Activated B cell treated with CpG ODN at 0.5 μM for 24 hours (primary cell): ENCODE measurements at regions not wholly inside any gene's neighbourhood (a gene's known extent, or its start where the extent isn't known, plus 50 kb on each side); places are given as distances from the start of the nearest gene placed in this dataset.

Experiments used
- ATAC-seq: fragments of 200-7000 bp; cut with Tn5 transposase; one replicate; pipeline ENCODE4 v1.10.0; 2021; ENCODE audit warnings: low read depth, mild to moderate bottlenecking, moderate library complexity
- CTCF ChIA-PET: fragments of 350-600 bp; sonication (Branson Sonifier 250); formaldehyde crosslinking; loops from one replicate; lab custom pipeline; 2021; ENCODE audit warnings: antibody characterized with exemption; lab: Charles Lee
- POLR2A ChIA-PET: fragments of 350-600 bp; sonication (Branson Sonifier 250); formaldehyde crosslinking; loops from one replicate; lab custom pipeline; 2021; ENCODE audit warnings: antibody characterized with exemption; lab: Charles Lee
- DNase-seq: peaks from one replicate; pipeline ENCODE4 v3.0.0; 2022
- H3K27ac Mint-ChIP-seq: one replicate; pipeline ENCODE4 v1.8.0; 2020; ENCODE audit warnings: mixed read lengths
- H3K27me3 Mint-ChIP-seq: one replicate; pipeline ENCODE4 v1.8.0; 2021; ENCODE audit warnings: mixed read lengths
- H3K36me3 Mint-ChIP-seq: one replicate; pipeline ENCODE4 v1.8.0; 2021; ENCODE audit warnings: low read depth, mixed read lengths
- H3K4me1 Mint-ChIP-seq: one replicate; pipeline ENCODE4 v1.8.0; 2021; ENCODE audit warnings: mixed read lengths
- H3K4me3 Mint-ChIP-seq: one replicate; pipeline ENCODE4 v1.8.0; 2020; ENCODE audit warnings: mild to moderate bottlenecking, mixed read lengths
- H3K9me3 Mint-ChIP-seq: one replicate; pipeline ENCODE4 v1.8.0; 2020; ENCODE audit warnings: mixed read lengths
- intact Hi-C: fragments of 100-400 bp; cut with micrococcal nuclease; formaldehyde crosslinking; loops from one replicate; pipeline ENCODE4 v1.15.1; 2024
- TF ChIP-seq, protein P1 (sequence below): fragments of 200-600 bp; IDR thresholded peaks from one replicate; pipeline ENCODE4 v1.8.0; 2022; ENCODE audit warnings: antibody characterized with exemption, mild to moderate bottlenecking

DNA sequence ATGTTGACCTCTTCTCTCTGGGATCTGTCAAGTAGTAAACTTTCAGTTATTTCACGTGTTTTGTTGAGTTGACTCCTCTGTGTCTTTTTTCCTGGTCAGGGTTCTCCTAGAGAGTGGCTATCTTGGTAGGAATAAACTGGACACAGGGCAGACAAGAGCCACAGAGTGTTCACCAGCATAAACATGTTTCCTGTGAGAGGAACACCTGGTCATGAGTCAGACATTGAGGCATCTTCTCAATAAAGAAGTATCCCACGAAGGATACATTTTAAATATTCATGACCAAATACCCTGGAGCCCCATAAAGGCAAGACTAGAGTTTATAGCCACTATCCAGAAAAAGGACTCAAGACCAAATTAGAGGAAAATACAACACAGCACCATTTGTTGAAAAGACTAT is 269.7 kb upstream of the ZNF521 start:
- H3K4me3 Mint-ChIP-seq = no peak overlapping the region
- ChIA-PET CTCF (no interaction called here), POLR2A (no interaction called here)
- no peaks in the 10 kb centered on the region for H3K36me3 Mint-ChIP-seq
- no peaks in the 10 kb centered on the region for H3K4me1 Mint-ChIP-seq
- no peak overlapping the region for H3K27ac Mint-ChIP-seq
- intact Hi-C loops = no loop called here
- no peaks in the 10 kb centered on the region for H3K27me3 Mint-ChIP-seq
- peaks cover 6% of the 10 kb centered on the region for H3K9me3 Mint-ChIP-seq
- TF ChIP-seq, protein P1, sequence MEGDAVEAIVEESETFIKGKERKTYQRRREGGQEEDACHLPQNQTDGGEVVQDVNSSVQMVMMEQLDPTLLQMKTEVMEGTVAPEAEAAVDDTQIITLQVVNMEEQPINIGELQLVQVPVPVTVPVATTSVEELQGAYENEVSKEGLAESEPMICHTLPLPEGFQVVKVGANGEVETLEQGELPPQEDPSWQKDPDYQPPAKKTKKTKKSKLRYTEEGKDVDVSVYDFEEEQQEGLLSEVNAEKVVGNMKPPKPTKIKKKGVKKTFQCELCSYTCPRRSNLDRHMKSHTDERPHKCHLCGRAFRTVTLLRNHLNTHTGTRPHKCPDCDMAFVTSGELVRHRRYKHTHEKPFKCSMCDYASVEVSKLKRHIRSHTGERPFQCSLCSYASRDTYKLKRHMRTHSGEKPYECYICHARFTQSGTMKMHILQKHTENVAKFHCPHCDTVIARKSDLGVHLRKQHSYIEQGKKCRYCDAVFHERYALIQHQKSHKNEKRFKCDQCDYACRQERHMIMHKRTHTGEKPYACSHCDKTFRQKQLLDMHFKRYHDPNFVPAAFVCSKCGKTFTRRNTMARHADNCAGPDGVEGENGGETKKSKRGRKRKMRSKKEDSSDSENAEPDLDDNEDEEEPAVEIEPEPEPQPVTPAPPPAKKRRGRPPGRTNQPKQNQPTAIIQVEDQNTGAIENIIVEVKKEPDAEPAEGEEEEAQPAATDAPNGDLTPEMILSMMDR = no peak
- ATAC-seq (no peak), DNase-seq (no peak)

GRCh38 chr18:25621144-25621543 is 269.2 kb upstream of the ZNF521 start:
- Mint-ChIP-seq H3K4me1 (no peaks in the 10 kb centered on the region), H3K27me3 (no peaks in the 10 kb centered on the region), H3K36me3 (no peaks in the 10 kb centered on the region), H3K9me3 (peaks cover 4% of the 10 kb centered on the region), H3K27ac (no peak overlapping the region), H3K4me3 (no peak overlapping the region)
- intact Hi-C loops = no loop called here
- TF ChIP-seq, protein P1 = no peak
- DNase-seq (no peak), ATAC-seq (no peak)
- POLR2A ChIA-PET = no interaction called here
- CTCF ChIA-PET = no interaction called here

GRCh38 chr18:25614168-25614567 is 262.2 kb upstream of the ZNF521 start:
- CTCF ChIA-PET = no interaction called here
- POLR2A ChIA-PET = no interaction called here
- ATAC-seq (no peak), DNase-seq (no peak)
- Mint-ChIP-seq H3K27me3 (no peaks in the 10 kb centered on the region), H3K27ac (no peak overlapping the region), H3K9me3 (no peaks in the 10 kb centered on the region), H3K4me1 (no peaks in the 10 kb centered on the region), H3K36me3 (no peaks in the 10 kb centered on the region), H3K4me3 (no peak overlapping the region)
- TF ChIP-seq, protein P1 = no peak
- intact Hi-C loops = no loop called here

DNA sequence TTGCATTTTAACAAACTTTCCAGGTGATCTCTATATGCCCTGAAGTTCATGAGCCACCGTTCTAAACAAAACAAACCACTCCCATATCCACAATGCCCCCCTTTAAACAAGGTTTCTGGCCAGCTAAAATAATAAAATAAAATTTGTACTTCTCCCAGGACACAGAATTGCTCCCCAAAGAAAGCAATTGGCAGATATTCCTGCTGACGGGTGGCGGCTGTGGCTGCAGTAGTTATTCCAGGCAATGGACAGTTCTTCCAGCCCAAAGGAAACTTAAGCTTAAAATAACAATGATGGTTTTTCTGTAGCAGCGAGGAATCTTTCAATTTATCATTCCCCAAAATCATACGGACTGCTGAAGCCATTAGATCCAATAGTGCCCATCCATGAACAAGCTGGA is 260.5 kb upstream of the ZNF521 start:
- Mint-ChIP-seq H3K27ac (no peak overlapping the region), H3K9me3 (no peaks in the 10 kb centered on the region), H3K36me3 (no peaks in the 10 kb centered on the region), H3K4me1 (no peaks in the 10 kb centered on the region), H3K4me3 (no peak overlapping the region), H3K27me3 (no peaks in the 10 kb centered on the region)
- ChIA-PET POLR2A (no interaction called here), CTCF (no interaction called here)
- intact Hi-C loops = no loop called here
- no peak for DNase-seq
- TF ChIP-seq, protein P1 = no peak
- ATAC-seq = no peak

DNA sequence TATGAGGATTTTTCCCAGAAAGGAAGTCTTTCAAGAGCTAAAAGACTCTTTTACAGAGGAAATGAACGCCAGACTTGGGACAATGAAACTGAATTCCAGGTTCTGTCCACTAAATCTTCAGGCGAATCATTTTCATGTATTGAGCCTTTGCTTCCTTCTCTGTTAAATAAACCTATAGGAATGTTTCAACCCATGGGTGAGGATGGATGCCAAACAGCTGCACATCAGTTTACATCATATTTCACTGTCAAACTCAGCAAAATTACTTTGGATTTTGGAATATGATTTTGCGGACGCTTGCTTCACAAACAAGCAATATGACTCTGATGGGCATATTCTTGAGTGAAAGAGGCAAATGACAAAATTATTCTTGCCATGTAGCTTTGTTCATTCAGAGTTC is 256.1 kb upstream of the ZNF521 start:
- CTCF ChIA-PET = no interaction called here
- no peak overlapping the region for H3K4me3 Mint-ChIP-seq

More for the DNA sequence above, 256.1 kb upstream of the ZNF521 start:
- Mint-ChIP-seq H3K27me3 (peaks cover 4% of the 10 kb centered on the region), H3K9me3 (no peaks in the 10 kb centered on the region), H3K4me1 (no peaks in the 10 kb centered on the region), H3K27ac (no peak overlapping the region), H3K36me3 (no peaks in the 10 kb centered on the region)
- POLR2A ChIA-PET = no interaction called here
- intact Hi-C loops = no loop called here
- DNase-seq (no peak), ATAC-seq (no peak)
- TF ChIP-seq, protein P1 = no peak
